ENCODE measurements at regions not wholly inside any gene's neighbourhood (a gene's known extent, or its start where the extent isn't known, plus 50 kb on each side); places are given as distances from the start of the nearest gene placed in this dataset.

DNA sequence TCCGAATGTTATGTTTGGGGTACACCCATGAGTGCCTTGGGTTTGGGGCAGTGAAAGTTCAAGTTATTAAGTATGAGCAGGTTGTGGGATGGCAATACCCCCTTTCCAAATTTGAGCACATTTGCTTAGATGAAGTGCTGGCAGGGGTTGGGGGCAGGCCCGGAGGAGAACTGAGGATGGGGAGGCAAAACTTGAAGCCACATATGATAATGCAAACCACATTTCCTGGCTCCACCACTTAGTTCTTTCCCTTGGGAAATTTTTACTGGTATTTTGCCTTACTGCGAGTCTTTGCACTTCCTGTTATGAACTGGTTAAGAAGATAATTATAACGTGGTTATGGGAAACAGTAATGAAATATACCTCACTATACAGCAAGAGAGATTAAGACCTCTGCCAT, 336.0 kb upstream of the ONECUT1 start:
- Histone ChIP-seq H2BK120ac (ENCODE audit: low read depth, low read length, poor library complexity, severe bottlenecking) (no peak overlapping the region), H2BK20ac (ENCODE audit: low read depth, low read length, poor library complexity, severe bottlenecking) (no peak overlapping the region), H3K4me1 (ENCODE audit: insufficient read depth, low read length) (peaks cover 3% of the 10 kb centered on the region; the same call in 1 of the 2 replicates), H4K91ac (ENCODE audit: insufficient read length, low read depth, low read length) (no peak overlapping the region), H3K27me3 (ENCODE audit: insufficient read depth, low read length) (no peaks in the 10 kb centered on the region), H4K5ac (ENCODE audit: insufficient read length, low read depth, low read length) (no peak overlapping the region), H3K79me2 (ENCODE audit: insufficient read depth, low read length) (no peaks in the 10 kb centered on the region), H3K79me1 (ENCODE audit: insufficient read depth, low read depth, low read length, poor library complexity, severe bottlenecking) (no peaks in the 10 kb centered on the region), H3K23me2 (ENCODE audit: insufficient read length, low read depth, low read length, poor library complexity, severe bottlenecking) (no peaks in the 10 kb centered on the region), H3K27ac (ENCODE audit: insufficient read length, low read depth, low read length) (no peak overlapping the region), H3K9ac (ENCODE audit: extremely low read depth, insufficient read length, low read length) (no peak overlapping the region), H2AFZ (ENCODE audit: low read length) (no peak overlapping the region), H2BK15ac (ENCODE audit: low read depth, low read length) (no peak overlapping the region), H3K14ac (ENCODE audit: insufficient read depth, low read length) (no peak overlapping the region), H3K4ac (ENCODE audit: low read depth, low read length) (no peak overlapping the region), H3K18ac (ENCODE audit: insufficient read length, low read depth, low read length) (no peak overlapping the region), H2AK5ac (ENCODE audit: insufficient read length, low read length) (no peak overlapping the region), H3K4me2 (ENCODE audit: insufficient read depth, insufficient read length, low read length) (no peak overlapping the region), H3K9me3 (ENCODE audit: control insufficient read depth, low read depth, low read length) (no peaks in the 10 kb centered on the region), H2BK5ac (ENCODE audit: insufficient read length, low read length) (no peak overlapping the region), H4K20me1 (ENCODE audit: control insufficient read depth, insufficient read depth, insufficient read length) (no peaks in the 10 kb centered on the region), H2BK12ac (ENCODE audit: insufficient read length, low read depth, low read length) (no peak overlapping the region), H3K56ac (ENCODE audit: insufficient read length, low read depth, low read length) (no peak overlapping the region), H4K8ac (replicated peaks; ENCODE audit: insufficient read length, low read depth, low read length) (no peak overlapping the region), H3T11ph (ENCODE audit: low read length) (no peak overlapping the region), H3K23ac (ENCODE audit: insufficient read length, low read depth, low read length) (no peak overlapping the region)
- H3K27ac Mint-ChIP-seq, result no peak overlapping the region
- H3K4me1 Mint-ChIP-seq, result peaks cover 14% of the 10 kb centered on the region in 2 experiments
- H3K4me3 Mint-ChIP-seq, result no peak overlapping the region
- no CpG with 5 or more reads among the region's 4 CpGs for WGBS (ENCODE audit: extremely low coverage, insufficient read length, low lambda C conversion rate)
- no peaks in the 10 kb centered on the region for H3K9me3 Mint-ChIP-seq
- H3K27me3 Mint-ChIP-seq (ENCODE audit: low read depth), result no peaks in the 10 kb centered on the region
- TF ChIP-seq, protein P1, sequence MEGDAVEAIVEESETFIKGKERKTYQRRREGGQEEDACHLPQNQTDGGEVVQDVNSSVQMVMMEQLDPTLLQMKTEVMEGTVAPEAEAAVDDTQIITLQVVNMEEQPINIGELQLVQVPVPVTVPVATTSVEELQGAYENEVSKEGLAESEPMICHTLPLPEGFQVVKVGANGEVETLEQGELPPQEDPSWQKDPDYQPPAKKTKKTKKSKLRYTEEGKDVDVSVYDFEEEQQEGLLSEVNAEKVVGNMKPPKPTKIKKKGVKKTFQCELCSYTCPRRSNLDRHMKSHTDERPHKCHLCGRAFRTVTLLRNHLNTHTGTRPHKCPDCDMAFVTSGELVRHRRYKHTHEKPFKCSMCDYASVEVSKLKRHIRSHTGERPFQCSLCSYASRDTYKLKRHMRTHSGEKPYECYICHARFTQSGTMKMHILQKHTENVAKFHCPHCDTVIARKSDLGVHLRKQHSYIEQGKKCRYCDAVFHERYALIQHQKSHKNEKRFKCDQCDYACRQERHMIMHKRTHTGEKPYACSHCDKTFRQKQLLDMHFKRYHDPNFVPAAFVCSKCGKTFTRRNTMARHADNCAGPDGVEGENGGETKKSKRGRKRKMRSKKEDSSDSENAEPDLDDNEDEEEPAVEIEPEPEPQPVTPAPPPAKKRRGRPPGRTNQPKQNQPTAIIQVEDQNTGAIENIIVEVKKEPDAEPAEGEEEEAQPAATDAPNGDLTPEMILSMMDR (conservative IDR thresholded peaks at IDR 0.05), result no peak
- no peak for DNase-seq
- H3K36me3 Mint-ChIP-seq (ENCODE audit: insufficient read depth in 1 of 3, low read depth in 3 of 3), result no peaks in the 10 kb centered on the region
